Fibroblast of gingiva (primary cell): ENCODE measurements at regions not wholly inside any gene's neighbourhood (a gene's known extent, or its start where the extent isn't known, plus 50 kb on each side); places are given as distances from the start of the nearest gene placed in this dataset.

Experiments used
- DNase-seq: peaks from one replicate; pipeline ENCODE4 v3.0.0-alpha.2; 2011; ENCODE audit warnings: low read depth

GRCh38 chr10:124346831-124347230, 71.9 kb downstream of the OAT start:
- no peak for DNase-seq

GRCh38 chr10:124345521-124345920, 73.2 kb downstream of the OAT start:
- DNase-seq = no peak

- DNase-seq = no peak
These were observed 73.8 kb downstream of the OAT start for GRCh38 chr10:124344931-124345330.

- DNase-seq = no peak
These were observed 74.5 kb downstream of the OAT start for GRCh38 chr10:124344266-124344590.

GRCh38 chr10:124343351-124344265, 75.1 kb downstream of the OAT start:
- no peak for DNase-seq

- no peak for DNase-seq
These were observed 75.9 kb downstream of the OAT start for GRCh38 chr10:124342821-124343170.

- no peak for DNase-seq
These were observed 76.4 kb downstream of the OAT start for GRCh38 chr10:124342136-124342820.

GRCh38 chr10:124341768-124342135, 77.0 kb downstream of the OAT start:
- DNase-seq = no peak

GRCh38 chr10:124340033-124340760, 78.5 kb downstream of the OAT start:
- DNase-seq = peak; percentile 99

GRCh38 chr10:124339119-124340032, 79.3 kb downstream of the OAT start:
- no peak for DNase-seq

GRCh38 chr10:124338276-124338925, 80.3 kb downstream of the OAT start:
- no peak for DNase-seq

- DNase-seq = no peak
These were observed 82.5 kb downstream of the OAT start for GRCh38 chr10:124336186-124336585.

GRCh38 chr10:124333931-124334330, 84.8 kb downstream of the OAT start:
- DNase-seq = no peak

GRCh38 chr10:124332426-124332825, 86.3 kb downstream of the OAT start:
- peak; percentile 30 for DNase-seq

- no peak for DNase-seq
These were observed 88.8 kb downstream of the OAT start for GRCh38 chr10:124329941-124330340.

- DNase-seq = no peak
These were observed 89.4 kb downstream of the OAT start for GRCh38 chr10:124329362-124329761.

- DNase-seq = no peak
These were observed 90.1 kb downstream of the OAT start for GRCh38 chr10:124328477-124329220.

- DNase-seq = no peak
These were observed 92.6 kb downstream of the OAT start for GRCh38 chr10:124325998-124326636.

GRCh38 chr10:124325633-124325914, 93.1 kb downstream of the OAT start:
- no peak for DNase-seq

- DNase-seq = no peak
These were observed 93.7 kb downstream of the OAT start for GRCh38 chr10:124324856-124325632.
